ENCODE measurements at regions not wholly inside any gene's neighbourhood (a gene's known extent, or its start where the extent isn't known, plus 50 kb on each side); places are given as distances from the start of the nearest gene placed in this dataset.

DNA sequence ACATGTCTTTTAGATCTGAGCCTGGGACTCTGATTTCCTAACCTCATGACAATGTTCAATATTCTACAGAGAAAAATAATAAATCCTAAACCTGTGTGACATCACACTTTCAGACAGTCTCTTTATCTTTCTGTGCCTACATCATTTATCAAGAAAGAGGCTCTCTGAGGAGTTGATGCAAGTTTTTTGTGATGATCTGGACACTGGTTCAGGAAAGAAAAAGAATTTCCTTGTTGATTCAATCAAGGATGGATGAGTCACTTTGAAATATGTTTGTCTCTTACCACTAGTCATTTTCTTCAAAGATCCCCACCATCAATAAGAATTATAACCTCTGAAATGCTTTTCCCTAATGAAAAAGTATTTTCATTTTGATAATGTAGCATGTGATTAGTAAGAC lies 404.6 kb downstream of the WDR72 start:
- no peaks in the 10 kb centered on the region for H3K9me3 ChIP-seq (replicated peaks; ENCODE audit: control insufficient read depth, insufficient read depth, low read depth, low read length)
- no peak for ATAC-seq
- in situ Hi-C loops (cut with MboI) (no loop called here), intact Hi-C loops (cut with micrococcal nuclease) (no loop called here)
- H2AFZ ChIP-seq (ENCODE audit: low read depth, low read length), result no peak overlapping the region
- TF ChIP-seq POLR2A (conservative IDR thresholded peaks at IDR 0.05), result no peak
- TF ChIP-seq FOS (IDR thresholded peaks at IDR 0.05; ENCODE audit: extremely low read depth, insufficient read length), result no peak
- TF ChIP-seq TCF7L2 (IDR thresholded peaks at IDR 0.05; ENCODE audit: low read depth, low read length), result no peak
- no peak for TF ChIP-seq HLTF (IDR thresholded peaks at IDR 0.05)
- TF ChIP-seq CSDE1 (IDR thresholded peaks at IDR 0.05), result no peak
- no peak for TF ChIP-seq TCF3 (CRISPR knock-in tag; IDR thresholded peaks at IDR 0.05)
- no peaks in the 10 kb centered on the region for H3K79me2 ChIP-seq (ENCODE audit: control insufficient read depth, insufficient read depth, low read length)
- no peaks in the 10 kb centered on the region for H3K36me3 ChIP-seq (ENCODE audit: control insufficient read depth, insufficient read depth, low read length)
- H3K4me2 ChIP-seq (ENCODE audit: insufficient read depth, low read length), result no peak overlapping the region
- no peaks in the 10 kb centered on the region for H4K20me1 ChIP-seq (replicated peaks; ENCODE audit: control insufficient read depth, insufficient read depth, low read length)
- ChIA-PET CTCF (ENCODE audit: low intra/inter-chr PET ratio) (no interaction called here), POLR2A (no interaction called here)
- H3K9me1 ChIP-seq (ENCODE audit: control insufficient read depth, insufficient read depth, low read length), result no peaks in the 10 kb centered on the region
- no peak overlapping the region for H3K4me3 ChIP-seq
- no peaks in the 10 kb centered on the region for H3K4me1 ChIP-seq (replicated peaks in 1 of 2; ENCODE audit: control insufficient read depth in 2 of 2, insufficient read depth in 2 of 2, low read length in 2 of 2)
- H3K9ac ChIP-seq (ENCODE audit: insufficient read depth in 1 of 2, low read depth in 2 of 2, low read length in 2 of 2), result no peak overlapping the region
- no peak for DNase-seq (ENCODE audit: extremely low read depth in 1 of 4, low spot score in 3 of 4)
- BruUV-seq (replicated peaks), result no TSS peak
- H3K27me3 ChIP-seq (ENCODE audit: control insufficient read depth in 2 of 2, insufficient read depth in 2 of 2, low read length in 2 of 2), result no peaks in the 10 kb centered on the region
- H3K27ac ChIP-seq (ENCODE audit: extremely low read depth, low read depth, low read length), result no peak overlapping the region
- FAIRE-seq, result no peak

DNA sequence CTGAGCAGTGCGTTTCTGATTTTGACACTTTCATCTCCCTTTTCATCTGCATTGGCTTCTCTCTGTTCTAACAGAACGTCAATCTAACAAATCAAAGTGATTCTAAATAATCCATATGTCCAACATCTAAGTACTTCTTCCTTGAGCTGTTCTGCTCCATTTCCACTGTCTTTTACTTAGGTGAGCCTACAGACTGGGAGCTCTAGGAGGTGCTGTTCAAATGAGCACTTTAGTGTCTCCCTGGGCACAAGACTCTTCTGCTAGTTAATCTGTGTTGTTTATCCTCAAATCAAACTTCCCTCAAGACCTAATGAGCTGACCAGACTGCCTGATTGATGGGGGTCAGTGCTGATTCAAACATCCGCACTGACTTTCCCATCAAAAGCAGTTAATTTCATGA lies 408.1 kb downstream of the WDR72 start:
- in situ Hi-C loops (cut with MboI) (no loop called here), intact Hi-C loops (cut with micrococcal nuclease) (no loop called here)
- DNase-seq (ENCODE audit: extremely low read depth in 1 of 4, low spot score in 3 of 4) (no peak), ATAC-seq (no peak), FAIRE-seq (no peak)
- H3K9ac ChIP-seq (ENCODE audit: insufficient read depth in 1 of 2, low read depth in 2 of 2, low read length in 2 of 2), result no peak overlapping the region
- no peak overlapping the region for H3K4me2 ChIP-seq (ENCODE audit: insufficient read depth, low read length)
- ChIA-PET POLR2A (no interaction called here), CTCF (ENCODE audit: low intra/inter-chr PET ratio) (no interaction called here)
- no peaks in the 10 kb centered on the region for H3K36me3 ChIP-seq (ENCODE audit: control insufficient read depth, insufficient read depth, low read length)
- H3K9me3 ChIP-seq (replicated peaks; ENCODE audit: control insufficient read depth, insufficient read depth, low read depth, low read length), result no peaks in the 10 kb centered on the region
- no TSS peak for BruUV-seq (replicated peaks)
- H3K9me1 ChIP-seq (ENCODE audit: control insufficient read depth, insufficient read depth, low read length), result no peaks in the 10 kb centered on the region
- H3K4me3 ChIP-seq, result no peak overlapping the region
- H4K20me1 ChIP-seq (replicated peaks; ENCODE audit: control insufficient read depth, insufficient read depth, low read length), result no peaks in the 10 kb centered on the region
- no peaks in the 10 kb centered on the region for H3K27me3 ChIP-seq (ENCODE audit: control insufficient read depth in 2 of 2, insufficient read depth in 2 of 2, low read length in 2 of 2)
- no peak overlapping the region for H2AFZ ChIP-seq (ENCODE audit: low read depth, low read length)
- H3K4me1 ChIP-seq (replicated peaks in 1 of 2; ENCODE audit: control insufficient read depth in 2 of 2, insufficient read depth in 2 of 2, low read length in 2 of 2), result no peaks in the 10 kb centered on the region
- no peaks in the 10 kb centered on the region for H3K79me2 ChIP-seq (ENCODE audit: control insufficient read depth, insufficient read depth, low read length)
- TF ChIP-seq, protein P1, sequence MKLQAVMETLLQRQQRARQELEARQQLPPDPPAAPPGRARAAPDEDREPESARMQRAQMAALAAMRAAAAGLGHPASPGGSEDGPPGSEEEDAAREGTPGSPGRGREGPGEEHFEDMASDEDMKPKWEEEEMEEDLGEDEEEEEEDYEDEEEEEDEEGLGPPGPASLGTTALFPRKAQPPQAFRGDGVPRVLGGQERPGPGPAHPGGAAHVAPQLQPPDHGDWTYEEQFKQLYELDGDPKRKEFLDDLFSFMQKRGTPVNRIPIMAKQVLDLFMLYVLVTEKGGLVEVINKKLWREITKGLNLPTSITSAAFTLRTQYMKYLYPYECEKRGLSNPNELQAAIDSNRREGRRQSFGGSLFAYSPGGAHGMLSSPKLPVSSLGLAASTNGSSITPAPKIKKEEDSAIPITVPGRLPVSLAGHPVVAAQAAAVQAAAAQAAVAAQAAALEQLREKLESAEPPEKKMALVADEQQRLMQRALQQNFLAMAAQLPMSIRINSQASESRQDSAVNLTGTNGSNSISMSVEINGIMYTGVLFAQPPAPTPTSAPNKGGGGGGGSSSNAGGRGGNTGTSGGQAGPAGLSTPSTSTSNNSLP (IDR thresholded peaks at IDR 0.05; ENCODE audit: borderline replicate concordance, low read depth, low read length), result no peak
- TF ChIP-seq U2AF2 (optimal IDR thresholded peaks at IDR 0.05; ENCODE audit: low read depth, low read length), result no peak
- no peak for TF ChIP-seq SNRNP70 (optimal IDR thresholded peaks at IDR 0.05; ENCODE audit: low read depth, low read length)
- TF ChIP-seq MTF1 (CRISPR knock-in tag; IDR thresholded peaks at IDR 0.05; ENCODE audit: borderline replicate concordance), result no peak
- no peak for TF ChIP-seq TCF7L2 (IDR thresholded peaks at IDR 0.05; ENCODE audit: low read depth, low read length)
- H3K27ac ChIP-seq (ENCODE audit: extremely low read depth, low read depth, low read length), result no peak overlapping the region
- WGBS (ENCODE audit: insufficient coverage, low coverage, missing lambda C conversion rate), result 0% methylated on average over 3 of the region's 3 CpGs
